Activated CD4-positive, alpha-beta T cell treated with anti-CD3 and anti-CD28 coated beads, Interleukin-2, Interleukin-6, amounts not matched to agents 100 ng/mL and 50 ng/mL, durations not matched to agents 16 hours and 8 hours (primary cell): ENCODE measurements at regions not wholly inside any gene's neighbourhood (a gene's known extent, or its start where the extent isn't known, plus 50 kb on each side); places are given as distances from the start of the nearest gene placed in this dataset.
"Not testable (repeated sequence)": the region's sequence is repeated elsewhere in the genome, so short reads cannot be mapped to it uniquely, and the experiment has no call there.

Source experiments
- DNase-seq: peaks from one replicate; pipeline ENCODE4 v3.0.0-alpha.2; 2020

DNA sequence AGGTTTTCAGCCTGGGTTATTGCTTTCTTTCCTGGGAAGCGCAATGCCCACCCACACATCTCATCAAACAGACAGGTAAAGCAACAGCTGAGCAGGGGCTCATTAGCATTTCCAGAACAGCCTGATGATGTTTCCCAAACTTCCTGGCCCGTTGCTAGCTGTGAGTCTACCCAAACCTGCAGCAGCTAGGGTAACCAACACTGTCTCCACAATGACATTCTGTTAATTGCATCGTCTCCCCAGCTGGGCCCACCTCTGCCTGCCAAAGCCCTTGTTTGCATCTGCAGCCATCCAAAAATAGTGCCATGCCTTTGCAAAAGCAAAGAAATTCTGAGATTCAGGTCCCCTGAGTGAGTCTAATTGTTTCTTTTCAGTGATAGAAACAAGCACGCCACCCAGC is 273.0 kb downstream of the MED10 start:
- DNase-seq, result no peak

DNA sequence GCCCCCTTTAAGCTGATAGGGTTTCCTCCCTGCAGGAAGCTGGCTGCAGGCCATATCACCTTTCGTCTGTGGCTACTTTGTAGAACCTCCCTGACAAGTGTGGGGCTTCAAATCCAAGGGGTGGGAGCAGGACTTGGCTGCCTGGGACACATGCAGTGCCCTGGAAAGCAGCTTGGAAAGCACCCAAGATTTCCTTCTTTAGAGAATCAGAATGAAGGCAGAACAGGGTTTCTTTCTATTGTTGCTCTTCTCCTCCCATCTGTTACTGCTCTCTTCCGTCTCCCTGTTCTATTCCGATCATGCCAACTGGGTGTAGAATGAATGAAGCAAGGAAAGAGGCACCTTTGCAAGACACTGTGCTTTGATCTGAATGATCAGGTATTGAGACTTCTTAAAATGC is 282.2 kb downstream of the MED10 start:
- DNase-seq, result no peak

- not testable (repeated sequence) for DNase-seq
Observed at GRCh38 chr5:6094180-6094579, 284.2 kb downstream of the MED10 start.

- no peak for DNase-seq
Observed at GRCh38 chr5:6090838-6091237, 287.5 kb downstream of the MED10 start.

- no peak for DNase-seq
Observed at GRCh38 chr5:6090079-6090654, 288.2 kb downstream of the MED10 start.

DNA sequence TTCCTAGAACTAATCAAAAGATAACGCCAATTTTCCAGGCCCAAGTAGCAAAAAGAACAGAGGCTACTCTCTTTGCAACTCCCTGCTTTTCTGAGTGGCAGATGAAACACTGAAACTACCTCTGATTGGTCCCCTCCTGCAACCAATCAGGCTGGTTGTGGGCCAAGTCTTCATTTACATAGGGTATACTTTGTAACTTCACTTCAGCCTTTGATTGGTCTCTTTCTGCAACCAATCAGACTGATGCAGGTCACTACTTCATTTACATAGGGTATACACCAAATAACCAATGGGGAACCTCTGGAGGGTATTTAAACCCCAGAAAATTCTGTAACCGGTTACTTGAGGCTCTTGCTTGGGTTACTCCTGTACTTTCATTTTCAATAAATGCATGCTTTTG is 289.6 kb downstream of the MED10 start:
- DNase-seq, result no peak

DNA sequence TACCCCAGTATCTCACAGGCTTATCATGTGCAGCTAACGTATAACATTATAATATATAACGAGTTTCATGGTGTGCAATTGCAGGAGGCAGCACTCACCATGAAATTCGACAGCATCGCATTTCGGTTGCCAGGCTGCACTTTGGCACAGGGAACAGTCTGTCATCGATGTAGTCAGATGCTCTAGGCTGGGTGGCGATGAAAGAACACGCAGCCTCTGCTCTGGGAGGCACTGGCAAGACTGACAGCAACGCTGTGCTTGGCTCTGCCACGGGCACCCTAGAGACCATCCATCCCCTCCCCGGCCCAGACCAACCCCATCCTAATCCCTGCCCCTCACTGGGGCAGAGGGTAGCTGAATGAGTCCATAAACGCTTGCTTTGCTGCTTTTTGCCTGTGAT is 290.8 kb downstream of the MED10 start:
- no peak for DNase-seq

DNA sequence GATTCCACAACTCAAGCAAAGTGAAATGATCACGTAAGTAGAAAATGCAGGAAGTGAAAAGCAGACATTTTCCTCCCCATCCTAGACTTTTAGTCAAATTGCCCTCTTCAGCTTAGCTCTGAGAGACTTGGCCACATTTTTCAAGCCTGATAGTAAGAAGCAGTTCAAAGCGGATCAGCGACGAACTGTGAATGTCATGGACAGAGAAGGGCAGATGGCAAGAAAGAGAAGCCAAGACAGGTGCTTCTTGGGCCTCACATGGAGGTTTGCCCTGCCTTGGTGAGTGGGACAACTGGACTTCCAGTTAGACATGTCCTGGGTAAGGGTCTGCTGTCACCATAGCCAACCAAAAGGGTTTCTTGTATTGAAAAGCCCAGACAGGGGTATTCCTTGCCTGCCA is 291.5 kb downstream of the MED10 start:
- DNase-seq, result no peak

- DNase-seq, result no peak
Observed at GRCh38 chr5:6085341-6085860, 292.9 kb downstream of the MED10 start.

- DNase-seq, result no peak
Observed at GRCh38 chr5:6084836-6085235, 293.5 kb downstream of the MED10 start.

- DNase-seq, result no peak
Observed at GRCh38 chr5:6084376-6084775, 294.0 kb downstream of the MED10 start.

DNA sequence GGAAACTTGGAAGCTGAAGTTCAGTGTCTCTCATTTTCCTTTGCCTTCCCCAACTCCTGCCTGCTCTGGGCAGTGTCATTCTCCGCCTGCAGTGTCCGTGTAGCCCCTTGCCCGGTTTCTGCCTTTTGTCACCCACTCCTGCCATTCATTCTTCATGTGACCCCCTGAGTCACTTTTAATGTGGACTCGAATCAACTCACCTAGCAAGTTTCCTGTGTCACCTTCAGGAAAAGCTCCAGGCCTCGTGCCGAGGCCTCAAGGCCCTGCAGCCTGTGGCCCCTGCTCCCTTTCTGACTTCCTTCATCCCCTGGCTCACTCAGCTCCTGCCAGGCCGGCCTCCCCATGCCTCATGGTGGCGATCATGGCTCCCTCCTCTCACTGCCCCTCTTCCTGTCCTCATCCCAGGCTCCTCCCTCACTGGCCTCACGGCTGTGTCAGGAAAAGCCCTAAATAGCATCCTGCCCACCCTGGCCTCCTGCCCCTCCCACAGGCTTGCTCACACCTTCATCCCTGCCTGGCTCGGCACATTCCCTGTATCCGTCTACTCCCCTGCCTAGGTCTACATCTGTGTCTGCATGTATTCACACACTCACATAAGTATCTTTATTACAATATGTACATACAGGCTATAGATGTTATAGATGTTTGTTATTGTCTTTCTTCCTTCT is 294.9 kb downstream of the MED10 start:
- DNase-seq, result no peak

GRCh38 chr5:6082685-6083084 is 295.7 kb downstream of the MED10 start:
- no peak for DNase-seq

DNA sequence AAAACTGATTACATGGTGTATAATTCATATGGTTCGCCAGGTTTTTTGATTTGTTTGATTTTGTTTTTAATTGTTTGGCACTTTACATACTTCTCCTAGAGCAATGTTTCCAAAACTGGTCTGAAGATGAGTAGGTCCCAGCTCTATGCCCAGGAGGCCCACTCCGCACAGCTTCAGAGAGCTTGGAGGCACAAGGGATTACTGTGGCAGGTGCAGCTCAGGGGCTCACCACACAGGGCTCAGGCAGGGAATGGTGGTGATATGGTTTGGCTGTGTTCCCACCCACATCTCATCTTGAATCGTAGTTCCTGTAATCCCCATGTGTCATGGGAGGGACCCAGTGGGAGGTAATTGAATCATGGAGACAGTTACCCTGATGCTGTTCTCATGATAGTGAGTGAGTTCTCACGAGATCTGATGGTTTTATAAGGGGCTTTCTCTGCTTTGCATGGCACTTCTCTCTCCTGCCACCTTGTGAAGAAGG is 296.6 kb downstream of the MED10 start:
- no peak for DNase-seq

- no peak for DNase-seq
Observed at GRCh38 chr5:6080930-6081726, 297.2 kb downstream of the MED10 start.

DNA sequence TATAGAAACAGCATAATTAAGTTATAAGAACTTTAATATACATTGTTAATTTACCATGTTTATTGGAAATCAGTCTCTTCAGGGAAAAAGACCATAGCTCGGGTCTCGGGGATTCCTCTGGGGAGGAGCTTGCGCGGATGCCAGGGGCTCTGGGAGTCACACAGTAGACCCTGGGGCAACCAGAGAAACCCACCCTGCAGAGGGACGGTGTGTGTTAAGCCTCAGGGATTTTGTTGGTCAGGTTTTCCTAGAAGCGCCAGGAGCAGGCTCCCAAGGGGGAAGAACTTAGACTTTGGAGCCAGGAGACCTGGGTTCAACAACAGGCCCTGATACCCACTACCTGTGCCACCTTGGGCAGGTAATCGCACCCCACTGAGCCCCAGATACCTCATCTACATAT is 297.9 kb downstream of the MED10 start:
- DNase-seq, result no peak

DNA sequence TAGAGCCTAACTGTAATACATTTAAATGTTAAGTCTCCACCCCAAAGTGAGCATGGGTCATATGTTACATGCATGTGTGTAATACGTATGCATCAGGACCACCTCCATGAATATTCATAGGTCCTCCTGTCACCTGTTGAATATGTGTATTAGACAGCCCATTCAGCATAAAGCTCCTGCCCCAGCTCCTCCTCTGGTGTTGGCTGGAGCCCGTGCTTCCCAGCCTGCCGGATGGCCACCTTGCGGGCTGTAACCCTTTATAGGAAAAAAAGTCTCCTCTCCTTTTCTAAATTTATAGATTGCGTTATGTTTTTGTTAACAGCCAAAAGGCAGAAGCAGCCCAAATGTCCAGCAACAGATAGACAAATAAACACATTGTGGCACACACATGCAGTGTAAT is 299.5 kb downstream of the MED10 start:
- no peak for DNase-seq

DNA sequence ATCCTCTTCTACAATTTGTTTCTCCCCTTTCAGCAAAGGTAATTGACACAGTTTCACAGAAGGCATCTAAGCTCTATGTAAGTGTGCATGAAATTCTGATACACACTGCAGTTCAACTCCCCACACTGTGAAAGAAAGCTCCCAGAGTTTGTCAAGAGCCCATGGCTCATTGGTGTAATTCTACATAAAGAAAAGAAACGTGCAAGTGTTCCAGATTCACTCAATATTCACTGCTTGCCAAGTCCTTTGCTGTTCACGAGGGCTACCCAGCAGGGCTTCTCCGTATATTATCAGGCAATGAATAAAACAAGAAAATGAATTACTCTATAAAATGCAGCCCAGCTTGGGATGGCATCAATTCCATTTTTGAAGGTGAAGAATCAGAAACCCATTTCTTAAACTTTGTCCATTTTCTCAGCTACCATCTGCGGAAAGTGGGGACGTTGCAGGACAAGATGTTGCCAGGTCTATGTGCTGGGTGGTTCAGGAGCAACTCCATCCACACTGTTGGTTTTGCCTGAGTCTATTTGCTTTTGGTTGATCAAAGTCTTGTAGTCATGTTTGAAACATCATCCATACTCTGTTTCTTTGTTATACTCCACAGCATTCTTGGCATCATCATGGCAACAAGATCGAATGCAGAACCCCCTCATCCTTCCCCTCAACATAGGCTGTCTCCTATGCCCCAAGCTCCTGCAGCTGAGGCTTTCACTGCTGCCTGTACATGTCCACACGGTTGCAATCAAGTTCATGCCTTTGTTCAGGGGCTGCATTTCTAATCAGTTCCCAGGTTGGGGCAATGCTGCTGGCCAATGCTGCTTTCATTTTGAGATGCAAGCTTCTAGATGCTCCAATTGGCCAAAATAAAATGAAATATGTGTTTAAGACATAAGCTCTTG is 301.8 kb downstream of the MED10 start:
- no peak for DNase-seq

GRCh38 chr5:6072488-6072887 is 305.9 kb downstream of the MED10 start:
- not testable (repeated sequence) for DNase-seq

DNA sequence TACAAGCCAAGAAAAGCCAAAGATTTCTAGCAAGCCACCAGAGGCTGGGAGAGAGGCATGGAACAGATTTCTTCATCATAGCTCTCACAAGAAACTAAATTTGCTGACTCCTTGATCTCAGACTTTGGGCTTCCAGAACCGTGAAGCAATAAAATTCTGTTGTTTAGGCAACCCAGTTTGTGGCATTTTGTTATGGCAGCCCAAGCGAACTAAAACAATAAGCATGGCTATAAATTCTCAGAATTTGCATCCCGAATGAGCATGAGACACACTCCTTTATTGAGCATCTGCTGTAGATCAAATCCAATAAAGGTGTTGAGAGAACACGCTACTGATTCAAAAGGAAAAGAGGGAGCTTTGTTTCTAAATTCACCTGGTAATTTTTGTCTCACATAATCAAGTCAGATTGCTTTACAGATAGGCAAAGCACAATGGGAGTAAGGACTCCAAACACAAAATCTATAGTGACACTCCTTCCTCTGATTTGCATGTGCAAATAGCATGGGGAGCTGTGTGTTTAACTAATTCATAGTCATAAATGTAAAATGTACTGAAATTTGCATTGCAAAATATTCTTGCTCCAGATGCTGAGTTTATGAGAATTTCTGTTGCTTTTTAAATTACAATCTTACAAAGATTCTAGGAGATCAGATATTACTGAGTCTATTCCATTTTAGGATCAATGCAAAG is 308.7 kb downstream of the MED10 start:
- no peak for DNase-seq

DNA sequence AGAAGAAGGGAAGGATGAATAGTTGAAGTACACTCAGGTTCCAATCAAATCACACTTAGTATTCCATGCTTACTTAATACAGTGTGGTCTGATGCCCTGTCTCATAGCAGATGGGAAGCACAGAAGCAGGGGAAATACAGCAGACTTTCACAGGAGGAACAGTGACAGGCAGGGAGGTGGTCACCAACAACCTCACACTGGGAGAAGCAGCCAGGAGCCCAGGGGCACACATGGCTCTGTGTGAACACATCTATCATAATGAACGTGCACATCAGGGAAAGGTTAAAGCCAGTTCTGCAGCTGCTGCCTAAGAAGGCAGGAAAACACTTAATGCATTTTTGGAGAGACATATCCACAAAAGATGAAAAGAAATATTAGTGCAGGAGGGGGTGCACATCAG is 312.3 kb downstream of the MED10 start:
- no peak for DNase-seq

- DNase-seq, result no peak
Observed at GRCh38 chr5:6059137-6059800, 319.1 kb downstream of the MED10 start.
